ENCODE measurements at regions not wholly inside any gene's neighbourhood (a gene's known extent, or its start where the extent isn't known, plus 50 kb on each side); places are given as distances from the start of the nearest gene placed in this dataset.

DNA sequence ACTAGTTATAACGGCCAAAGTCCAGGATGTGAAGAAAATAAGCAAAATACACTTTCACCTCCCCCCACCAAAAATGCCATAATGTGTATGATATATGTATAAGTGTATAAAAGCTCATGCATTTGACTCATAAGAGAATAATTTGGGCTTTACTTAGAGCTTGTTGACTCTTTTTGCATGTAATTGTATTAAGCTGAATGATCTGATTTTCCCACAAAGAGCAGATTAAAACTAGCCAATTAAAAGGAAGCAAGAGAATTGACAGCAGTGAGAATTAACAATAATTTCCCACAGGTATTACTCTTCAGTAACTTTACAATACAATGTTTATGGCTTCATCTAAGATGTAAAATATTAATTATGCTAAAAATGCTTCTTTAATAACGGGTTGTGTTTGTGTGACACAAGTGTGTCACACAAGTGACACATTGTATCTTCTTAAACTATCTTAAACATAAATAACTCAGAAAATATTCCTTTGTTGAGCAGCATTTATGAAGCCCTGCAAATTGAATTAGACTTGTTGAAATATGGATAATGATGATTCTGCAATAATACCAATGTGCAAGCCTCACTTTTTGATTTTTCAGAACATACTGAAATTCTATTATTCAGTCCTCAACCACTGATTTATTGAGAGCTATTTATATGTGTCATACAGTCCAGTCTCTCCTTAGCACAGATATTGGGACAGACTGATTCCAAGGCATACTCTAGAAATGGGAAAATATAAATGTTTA, 134.5 kb downstream of the SLIT2 start:
- no peak for ATAC-seq
- TF ChIP-seq, protein P1, sequence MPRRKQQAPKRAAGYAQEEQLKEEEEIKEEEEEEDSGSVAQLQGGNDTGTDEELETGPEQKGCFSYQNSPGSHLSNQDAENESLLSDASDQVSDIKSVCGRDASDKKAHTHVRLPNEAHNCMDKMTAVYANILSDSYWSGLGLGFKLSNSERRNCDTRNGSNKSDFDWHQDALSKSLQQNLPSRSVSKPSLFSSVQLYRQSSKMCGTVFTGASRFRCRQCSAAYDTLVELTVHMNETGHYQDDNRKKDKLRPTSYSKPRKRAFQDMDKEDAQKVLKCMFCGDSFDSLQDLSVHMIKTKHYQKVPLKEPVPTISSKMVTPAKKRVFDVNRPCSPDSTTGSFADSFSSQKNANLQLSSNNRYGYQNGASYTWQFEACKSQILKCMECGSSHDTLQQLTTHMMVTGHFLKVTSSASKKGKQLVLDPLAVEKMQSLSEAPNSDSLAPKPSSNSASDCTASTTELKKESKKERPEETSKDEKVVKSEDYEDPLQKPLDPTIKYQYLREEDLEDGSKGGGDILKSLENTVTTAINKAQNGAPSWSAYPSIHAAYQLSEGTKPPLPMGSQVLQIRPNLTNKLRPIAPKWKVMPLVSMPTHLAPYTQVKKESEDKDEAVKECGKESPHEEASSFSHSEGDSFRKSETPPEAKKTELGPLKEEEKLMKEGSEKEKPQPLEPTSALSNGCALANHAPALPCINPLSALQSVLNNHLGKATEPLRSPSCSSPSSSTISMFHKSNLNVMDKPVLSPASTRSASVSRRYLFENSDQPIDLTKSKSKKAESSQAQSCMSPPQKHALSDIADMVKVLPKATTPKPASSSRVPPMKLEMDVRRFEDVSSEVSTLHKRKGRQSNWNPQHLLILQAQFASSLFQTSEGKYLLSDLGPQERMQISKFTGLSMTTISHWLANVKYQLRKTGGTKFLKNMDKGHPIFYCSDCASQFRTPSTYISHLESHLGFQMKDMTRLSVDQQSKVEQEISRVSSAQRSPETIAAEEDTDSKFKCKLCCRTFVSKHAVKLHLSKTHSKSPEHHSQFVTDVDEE (CRISPR knock-in tag; IDR thresholded peaks at IDR 0.05), result no peak
- TF ChIP-seq, protein P2, sequence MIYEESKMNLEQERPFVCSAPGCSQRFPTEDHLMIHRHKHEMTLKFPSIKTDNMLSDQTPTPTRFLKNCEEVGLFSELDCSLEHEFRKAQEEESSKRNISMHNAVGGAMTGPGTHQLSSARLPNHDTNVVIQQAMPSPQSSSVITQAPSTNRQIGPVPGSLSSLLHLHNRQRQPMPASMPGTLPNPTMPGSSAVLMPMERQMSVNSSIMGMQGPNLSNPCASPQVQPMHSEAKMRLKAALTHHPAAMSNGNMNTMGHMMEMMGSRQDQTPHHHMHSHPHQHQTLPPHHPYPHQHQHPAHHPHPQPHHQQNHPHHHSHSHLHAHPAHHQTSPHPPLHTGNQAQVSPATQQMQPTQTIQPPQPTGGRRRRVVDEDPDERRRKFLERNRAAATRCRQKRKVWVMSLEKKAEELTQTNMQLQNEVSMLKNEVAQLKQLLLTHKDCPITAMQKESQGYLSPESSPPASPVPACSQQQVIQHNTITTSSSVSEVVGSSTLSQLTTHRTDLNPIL (CRISPR knock-in tag; IDR thresholded peaks at IDR 0.05; ENCODE audit: low read depth), result no peak
- TF ChIP-seq ESRRG (CRISPR knock-in tag; IDR thresholded peaks at IDR 0.05) (no peak), GLIS3 (CRISPR knock-in tag; IDR thresholded peaks at IDR 0.05) (no peak), CSDC2 (CRISPR knock-in tag; IDR thresholded peaks at IDR 0.05) (no peak)
- TF ChIP-seq, protein P3, sequence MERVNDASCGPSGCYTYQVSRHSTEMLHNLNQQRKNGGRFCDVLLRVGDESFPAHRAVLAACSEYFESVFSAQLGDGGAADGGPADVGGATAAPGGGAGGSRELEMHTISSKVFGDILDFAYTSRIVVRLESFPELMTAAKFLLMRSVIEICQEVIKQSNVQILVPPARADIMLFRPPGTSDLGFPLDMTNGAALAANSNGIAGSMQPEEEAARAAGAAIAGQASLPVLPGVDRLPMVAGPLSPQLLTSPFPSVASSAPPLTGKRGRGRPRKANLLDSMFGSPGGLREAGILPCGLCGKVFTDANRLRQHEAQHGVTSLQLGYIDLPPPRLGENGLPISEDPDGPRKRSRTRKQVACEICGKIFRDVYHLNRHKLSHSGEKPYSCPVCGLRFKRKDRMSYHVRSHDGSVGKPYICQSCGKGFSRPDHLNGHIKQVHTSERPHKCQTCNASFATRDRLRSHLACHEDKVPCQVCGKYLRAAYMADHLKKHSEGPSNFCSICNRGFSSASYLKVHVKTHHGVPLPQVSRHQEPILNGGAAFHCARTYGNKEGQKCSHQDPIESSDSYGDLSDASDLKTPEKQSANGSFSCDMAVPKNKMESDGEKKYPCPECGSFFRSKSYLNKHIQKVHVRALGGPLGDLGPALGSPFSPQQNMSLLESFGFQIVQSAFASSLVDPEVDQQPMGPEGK (CRISPR knock-in tag; IDR thresholded peaks at IDR 0.05; ENCODE audit: borderline replicate concordance), result no peak
- TF ChIP-seq, protein P4, sequence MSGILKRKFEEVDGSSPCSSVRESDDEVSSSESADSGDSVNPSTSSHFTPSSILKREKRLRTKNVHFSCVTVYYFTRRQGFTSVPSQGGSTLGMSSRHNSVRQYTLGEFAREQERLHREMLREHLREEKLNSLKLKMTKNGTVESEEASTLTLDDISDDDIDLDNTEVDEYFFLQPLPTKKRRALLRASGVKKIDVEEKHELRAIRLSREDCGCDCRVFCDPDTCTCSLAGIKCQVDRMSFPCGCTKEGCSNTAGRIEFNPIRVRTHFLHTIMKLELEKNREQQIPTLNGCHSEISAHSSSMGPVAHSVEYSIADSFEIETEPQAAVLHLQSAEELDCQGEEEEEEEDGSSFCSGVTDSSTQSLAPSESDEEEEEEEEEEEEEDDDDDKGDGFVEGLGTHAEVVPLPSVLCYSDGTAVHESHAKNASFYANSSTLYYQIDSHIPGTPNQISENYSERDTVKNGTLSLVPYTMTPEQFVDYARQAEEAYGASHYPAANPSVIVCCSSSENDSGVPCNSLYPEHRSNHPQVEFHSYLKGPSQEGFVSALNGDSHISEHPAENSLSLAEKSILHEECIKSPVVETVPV (CRISPR knock-in tag; IDR thresholded peaks at IDR 0.05), result no peak

DNA sequence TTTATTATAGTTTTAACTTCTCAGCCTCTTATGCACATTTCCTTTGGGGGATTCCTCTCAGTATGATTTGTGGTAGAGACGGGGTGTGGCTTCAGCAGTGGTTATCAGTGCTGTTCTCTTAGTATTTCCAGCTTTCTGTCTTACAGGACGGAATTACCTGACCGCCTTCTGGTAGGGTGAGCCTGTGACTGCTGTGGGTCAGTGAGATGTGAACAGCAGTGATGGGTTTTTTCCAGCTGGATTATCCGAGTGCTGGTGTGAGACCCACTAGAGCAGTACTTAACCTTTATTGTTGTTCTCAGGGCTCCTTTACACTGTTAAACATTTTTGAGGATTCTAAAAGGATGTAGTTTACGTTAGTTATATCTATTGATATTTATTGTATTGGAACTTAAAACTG, 135.2 kb downstream of the SLIT2 start:
- ATAC-seq, result no peak
- no peak for TF ChIP-seq ZNF565 (CRISPR knock-in tag; conservative IDR thresholded peaks at IDR 0.05; ENCODE audit: low read depth)
- TF ChIP-seq, protein P4 (CRISPR knock-in tag; IDR thresholded peaks at IDR 0.05), result no peak
- TF ChIP-seq TOX (CRISPR knock-in tag; IDR thresholded peaks at IDR 0.05; ENCODE audit: borderline replicate concordance), result no peak
- TF ChIP-seq OSR1 (CRISPR knock-in tag; IDR thresholded peaks at IDR 0.05), result no peak
- TF ChIP-seq CSDC2 (CRISPR knock-in tag; IDR thresholded peaks at IDR 0.05), result no peak
- TF ChIP-seq ZFP3 (CRISPR knock-in tag; IDR thresholded peaks at IDR 0.05), result no peak
- TF ChIP-seq, protein P1 (CRISPR knock-in tag; IDR thresholded peaks at IDR 0.05), result no peak

DNA sequence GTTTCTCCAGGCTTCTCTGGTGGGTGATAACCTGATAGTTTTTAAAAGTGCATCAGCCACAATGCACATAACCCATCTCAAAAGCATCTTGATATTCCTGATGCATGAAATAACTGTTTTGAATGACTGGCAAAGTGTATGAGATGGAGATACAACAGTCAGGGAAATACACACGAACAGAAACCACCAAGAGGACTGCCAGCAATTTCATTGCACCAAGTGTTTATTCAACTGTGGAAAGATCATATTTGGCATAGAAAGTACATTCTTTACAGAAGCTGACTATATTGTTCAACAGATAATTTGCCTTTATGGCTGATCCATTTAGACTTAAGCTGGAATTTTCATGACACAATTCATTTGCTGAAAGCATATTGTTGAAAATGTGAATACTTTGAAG, 139.5 kb downstream of the SLIT2 start:
- ATAC-seq, result no peak
- TF ChIP-seq ZNF70 (CRISPR knock-in tag; IDR thresholded peaks at IDR 0.05), result no peak
- peak; percentile 53; the same call in 1 of the 2 replicates for TF ChIP-seq ISL1 (CRISPR knock-in tag; IDR thresholded peaks at IDR 0.05)
- TF ChIP-seq, protein P4 (CRISPR knock-in tag; IDR thresholded peaks at IDR 0.05), result no peak
- TF ChIP-seq ZNF8 (CRISPR knock-in tag; IDR thresholded peaks at IDR 0.05), result no peak
